Nephron progenitor cell (in vitro differentiated cells): ENCODE measurements at regions not wholly inside any gene's neighbourhood (a gene's known extent, or its start where the extent isn't known, plus 50 kb on each side); places are given as distances from the start of the nearest gene placed in this dataset.
"Not testable (repeated sequence)": the region's sequence is repeated elsewhere in the genome, so short reads cannot be mapped to it uniquely, and the experiment has no call there.

Experiments
- DNase-seq: peaks from one replicate; pipeline ENCODE4 v3.0.0; 2021
- H3K27ac Mint-ChIP-seq: 2 replicates; pipeline ENCODE4 v1.8.0; 2021; ENCODE audit warnings: mild to moderate bottlenecking, moderate library complexity, mixed read lengths
- H3K27me3 Mint-ChIP-seq: 2 replicates; pipeline ENCODE4 v1.8.0; 2021; ENCODE audit warnings: mild to moderate bottlenecking, low read depth, mixed read lengths; ENCODE audit not compliant: poor library complexity
- H3K36me3 Mint-ChIP-seq: 2 replicates; pipeline ENCODE4 v1.8.0; 2021; ENCODE audit warnings: low read depth, mixed read lengths
- H3K4me1 Mint-ChIP-seq: 2 replicates; pipeline ENCODE4 v1.8.0; 2021; ENCODE audit warnings: mixed read lengths
- H3K4me3 Mint-ChIP-seq: 2 replicates; pipeline ENCODE4 v1.8.0; 2021; ENCODE audit warnings: mild to moderate bottlenecking, moderate library complexity, mixed read lengths
- H3K9me3 Mint-ChIP-seq: 2 replicates; pipeline ENCODE4 v1.8.0; 2021; ENCODE audit warnings: mild to moderate bottlenecking, moderate library complexity, mixed read lengths
- TF ChIP-seq, protein P1 (sequence below): fragments of 200-600 bp; sonication (generic); IDR thresholded peaks from 2 replicates; pipeline ENCODE4 v1.5.0; 2021; ENCODE audit warnings: antibody characterized with exemption

- Mint-ChIP-seq H3K36me3 (peaks cover 26% of the 10 kb centered on the region), H3K4me3 (no peak overlapping the region), H3K9me3 (peaks cover 30% of the 10 kb centered on the region), H3K4me1 (peaks cover 32% of the 10 kb centered on the region), H3K27me3 (peaks cover 7% of the 10 kb centered on the region), H3K27ac (peak overlapping the region; percentile 7)
- DNase-seq, result no peak
- TF ChIP-seq, protein P1, sequence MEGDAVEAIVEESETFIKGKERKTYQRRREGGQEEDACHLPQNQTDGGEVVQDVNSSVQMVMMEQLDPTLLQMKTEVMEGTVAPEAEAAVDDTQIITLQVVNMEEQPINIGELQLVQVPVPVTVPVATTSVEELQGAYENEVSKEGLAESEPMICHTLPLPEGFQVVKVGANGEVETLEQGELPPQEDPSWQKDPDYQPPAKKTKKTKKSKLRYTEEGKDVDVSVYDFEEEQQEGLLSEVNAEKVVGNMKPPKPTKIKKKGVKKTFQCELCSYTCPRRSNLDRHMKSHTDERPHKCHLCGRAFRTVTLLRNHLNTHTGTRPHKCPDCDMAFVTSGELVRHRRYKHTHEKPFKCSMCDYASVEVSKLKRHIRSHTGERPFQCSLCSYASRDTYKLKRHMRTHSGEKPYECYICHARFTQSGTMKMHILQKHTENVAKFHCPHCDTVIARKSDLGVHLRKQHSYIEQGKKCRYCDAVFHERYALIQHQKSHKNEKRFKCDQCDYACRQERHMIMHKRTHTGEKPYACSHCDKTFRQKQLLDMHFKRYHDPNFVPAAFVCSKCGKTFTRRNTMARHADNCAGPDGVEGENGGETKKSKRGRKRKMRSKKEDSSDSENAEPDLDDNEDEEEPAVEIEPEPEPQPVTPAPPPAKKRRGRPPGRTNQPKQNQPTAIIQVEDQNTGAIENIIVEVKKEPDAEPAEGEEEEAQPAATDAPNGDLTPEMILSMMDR, result no peak
Observed at GRCh38 chr17:13885953-13886889, 183.1 kb upstream of the COX10 start.

- Mint-ChIP-seq H3K27ac (no peak overlapping the region), H3K36me3 (peaks cover 7% of the 10 kb centered on the region), H3K4me1 (peaks cover 32% of the 10 kb centered on the region), H3K27me3 (peaks cover 7% of the 10 kb centered on the region), H3K4me3 (no peak overlapping the region), H3K9me3 (peaks cover 15% of the 10 kb centered on the region)
- TF ChIP-seq, protein P1, result no peak
- DNase-seq, result no peak
Observed at GRCh38 chr17:13888056-13888609, 181.2 kb upstream of the COX10 start.

DNA sequence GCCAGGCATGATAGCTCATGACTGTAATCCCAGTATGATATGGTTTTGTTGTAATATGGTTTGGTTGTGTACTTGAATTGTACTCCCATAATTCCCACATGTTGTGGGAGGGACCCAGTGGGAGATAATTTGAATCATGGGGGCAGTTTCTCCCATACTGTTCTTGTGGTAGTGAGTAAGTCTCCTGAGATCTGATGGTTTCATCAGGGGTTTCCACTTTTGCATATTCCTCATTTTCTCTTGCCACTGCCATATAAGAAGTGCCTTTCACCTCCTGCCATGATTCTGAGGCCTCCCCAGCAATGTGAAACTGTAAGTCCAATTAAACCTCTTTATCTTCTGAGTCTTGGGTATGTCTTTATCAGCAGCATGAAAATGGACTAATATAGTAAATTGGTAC lies 160.3 kb upstream of the COX10 start:
- not testable (repeated sequence) for DNase-seq, H3K4me1 Mint-ChIP-seq, H3K4me3 Mint-ChIP-seq, H3K36me3 Mint-ChIP-seq, H3K9me3 Mint-ChIP-seq, H3K27me3 Mint-ChIP-seq, H3K27ac Mint-ChIP-seq

DNA sequence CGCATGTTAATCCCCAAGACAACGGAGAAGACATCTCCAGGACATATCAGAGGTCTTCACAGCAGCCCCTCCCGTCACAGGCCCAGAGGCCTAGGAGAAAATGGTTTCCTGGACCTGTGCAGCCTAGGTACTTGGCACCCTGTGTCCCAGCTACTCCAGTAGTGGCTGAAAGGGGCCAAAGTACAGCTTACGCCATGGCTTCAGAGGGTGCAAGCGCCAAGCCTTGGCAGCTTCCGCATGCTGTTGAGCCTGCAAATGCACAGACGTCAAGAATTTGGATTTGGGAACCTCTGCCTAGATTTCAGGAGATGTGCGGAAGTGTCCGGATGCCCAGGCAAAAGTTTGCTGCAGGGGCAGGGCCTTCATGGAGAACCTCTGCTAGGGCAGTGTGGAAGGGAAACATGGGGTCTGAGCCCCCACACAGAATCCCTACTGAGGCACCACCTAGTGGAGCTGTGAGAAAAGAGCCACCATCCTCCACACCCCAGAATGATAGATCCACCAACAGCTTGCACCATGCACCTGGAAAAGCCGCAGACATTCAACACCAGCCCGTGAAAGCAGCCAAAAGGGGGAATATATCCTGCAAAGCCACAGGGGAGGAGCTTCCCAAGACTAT lies 159.3 kb upstream of the COX10 start:
- no peaks in the 10 kb centered on the region for H3K4me1 Mint-ChIP-seq
- peaks cover 14% of the 10 kb centered on the region for H3K9me3 Mint-ChIP-seq
- TF ChIP-seq, protein P1, result no peak
- peaks cover 6% of the 10 kb centered on the region for H3K27me3 Mint-ChIP-seq
- H3K4me3 Mint-ChIP-seq, result no peak overlapping the region
- no peak for DNase-seq
- H3K27ac Mint-ChIP-seq, result no peak overlapping the region
- H3K36me3 Mint-ChIP-seq, result peaks cover 10% of the 10 kb centered on the region

GRCh38 chr17:13917634-13918033 lies 151.7 kb upstream of the COX10 start:
- no peak overlapping the region for H3K27ac Mint-ChIP-seq
- H3K27me3 Mint-ChIP-seq, result peaks cover 9% of the 10 kb centered on the region
- H3K4me3 Mint-ChIP-seq, result no peak overlapping the region
- no peak for DNase-seq
- H3K9me3 Mint-ChIP-seq, result peaks cover 10% of the 10 kb centered on the region
- TF ChIP-seq, protein P1, result no peak
- H3K36me3 Mint-ChIP-seq, result peaks cover 10% of the 10 kb centered on the region
- peaks cover 10% of the 10 kb centered on the region for H3K4me1 Mint-ChIP-seq

DNA sequence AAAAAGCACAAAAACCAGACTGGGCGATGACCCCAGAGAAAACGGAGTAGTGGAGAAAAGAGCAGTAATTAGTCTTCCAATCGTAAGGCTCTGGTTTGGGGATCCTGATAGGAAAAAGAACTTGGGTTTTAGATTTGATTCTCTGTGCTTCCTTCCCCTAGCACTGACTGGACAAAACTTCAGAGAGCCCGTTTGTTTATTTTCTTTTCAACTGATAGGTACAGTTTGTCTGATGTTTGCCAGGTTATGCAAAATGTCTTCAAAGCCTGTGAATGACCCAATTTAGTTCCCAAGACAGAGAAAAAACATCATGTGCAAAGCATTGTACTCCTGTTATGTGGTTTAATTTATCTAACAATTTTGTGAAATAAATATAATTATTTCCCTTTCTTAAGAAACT lies 151.1 kb upstream of the COX10 start:
- Mint-ChIP-seq H3K36me3 (peaks cover 5% of the 10 kb centered on the region), H3K9me3 (peaks cover 4% of the 10 kb centered on the region), H3K4me3 (no peak overlapping the region), H3K4me1 (peaks cover 10% of the 10 kb centered on the region), H3K27me3 (peaks cover 9% of the 10 kb centered on the region), H3K27ac (no peak overlapping the region)
- no peak for DNase-seq
- TF ChIP-seq, protein P1, result no peak
